DOHH2 (cell line): ENCODE measurements at regions not wholly inside any gene's neighbourhood (a gene's known extent, or its start where the extent isn't known, plus 50 kb on each side); places are given as distances from the start of the nearest gene placed in this dataset.

ENCODE experiments used
- EZH2phosphoT487 ChIP-seq: fragments of 200-600 bp; sonication (generic); IDR thresholded peaks from 2 replicates; pipeline ENCODE4 v1.6.1; 2017; ENCODE audit warnings: borderline replicate concordance, mild to moderate bottlenecking, antibody characterized with exemption, low read length, moderate library complexity, mixed read lengths
- TF ChIP-seq, protein P1 (sequence below): fragments of 200-600 bp; sonication (generic); IDR thresholded peaks from one replicate; pipeline ENCODE4 v1.5.1; 2014; ENCODE audit warnings: antibody characterized with exemption, mild to moderate bottlenecking, low read depth, low read length; ENCODE audit not compliant: poor library complexity, severe bottlenecking

DNA sequence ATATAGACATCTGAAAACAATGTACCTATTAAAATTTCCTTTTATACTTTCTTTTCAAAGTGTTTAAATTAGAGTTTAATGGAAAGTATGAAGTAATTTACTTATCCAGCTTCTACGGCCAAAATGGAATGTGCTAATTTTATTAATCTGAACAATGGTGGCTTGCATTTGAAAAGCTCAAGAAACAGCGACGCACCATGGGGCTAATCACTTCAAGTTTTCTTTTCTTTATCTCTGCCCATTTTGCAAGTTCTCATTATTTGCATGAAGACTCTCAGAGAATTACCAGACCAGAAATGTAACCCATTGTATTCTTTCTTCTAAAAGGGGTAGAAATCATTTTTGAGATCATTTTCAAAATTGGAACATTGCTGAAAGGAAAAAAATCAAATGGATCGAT lies 204.0 kb upstream of the STARD13 start:
- TF ChIP-seq, protein P1, sequence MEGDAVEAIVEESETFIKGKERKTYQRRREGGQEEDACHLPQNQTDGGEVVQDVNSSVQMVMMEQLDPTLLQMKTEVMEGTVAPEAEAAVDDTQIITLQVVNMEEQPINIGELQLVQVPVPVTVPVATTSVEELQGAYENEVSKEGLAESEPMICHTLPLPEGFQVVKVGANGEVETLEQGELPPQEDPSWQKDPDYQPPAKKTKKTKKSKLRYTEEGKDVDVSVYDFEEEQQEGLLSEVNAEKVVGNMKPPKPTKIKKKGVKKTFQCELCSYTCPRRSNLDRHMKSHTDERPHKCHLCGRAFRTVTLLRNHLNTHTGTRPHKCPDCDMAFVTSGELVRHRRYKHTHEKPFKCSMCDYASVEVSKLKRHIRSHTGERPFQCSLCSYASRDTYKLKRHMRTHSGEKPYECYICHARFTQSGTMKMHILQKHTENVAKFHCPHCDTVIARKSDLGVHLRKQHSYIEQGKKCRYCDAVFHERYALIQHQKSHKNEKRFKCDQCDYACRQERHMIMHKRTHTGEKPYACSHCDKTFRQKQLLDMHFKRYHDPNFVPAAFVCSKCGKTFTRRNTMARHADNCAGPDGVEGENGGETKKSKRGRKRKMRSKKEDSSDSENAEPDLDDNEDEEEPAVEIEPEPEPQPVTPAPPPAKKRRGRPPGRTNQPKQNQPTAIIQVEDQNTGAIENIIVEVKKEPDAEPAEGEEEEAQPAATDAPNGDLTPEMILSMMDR, result no peak
- no peak for TF ChIP-seq EZH2phosphoT487
